H9 (cell line): ENCODE measurements at regions not wholly inside any gene's neighbourhood (a gene's known extent, or its start where the extent isn't known, plus 50 kb on each side); places are given as distances from the start of the nearest gene placed in this dataset.

Experiments
- DNase-seq: peaks from one replicate; pipeline ENCODE4 v3.0.0-alpha.2; 2017
- H2AFZ ChIP-seq: one replicate; pipeline ENCODE4 v1.6.1; 2013; ENCODE audit warnings: mild to moderate bottlenecking, low read length, control low read depth, moderate library complexity
- H2AK5ac ChIP-seq: 2 replicates; pipeline ENCODE4 v1.6.1; 2013; ENCODE audit warnings: low read length, control low read depth, mixed read lengths; ENCODE audit not compliant: insufficient read length
- H2BK120ac ChIP-seq: one replicate; pipeline ENCODE4 v1.6.1; 2013; ENCODE audit warnings: low read depth, mild to moderate bottlenecking, low read length, control low read depth, inconsistent platforms; ENCODE audit not compliant: poor library complexity, severe bottlenecking
- H2BK12ac ChIP-seq: 2 replicates; pipeline ENCODE4 v1.6.1; 2013; ENCODE audit warnings: low read length, control low read depth, mixed read lengths, low read depth; ENCODE audit not compliant: insufficient read length
- H2BK15ac ChIP-seq: 2 replicates; pipeline ENCODE4 v1.6.1; 2013; ENCODE audit warnings: low read depth, low read length, control low read depth
- H2BK20ac ChIP-seq: one replicate; pipeline ENCODE4 v1.6.1; 2013; ENCODE audit warnings: low read depth, mild to moderate bottlenecking, low read length, control low read depth, inconsistent platforms; ENCODE audit not compliant: poor library complexity, severe bottlenecking
- H2BK5ac ChIP-seq: 2 replicates; pipeline ENCODE4 v1.6.1; 2013; ENCODE audit warnings: low read length, control low read depth, mixed read lengths; ENCODE audit not compliant: insufficient read length
- H3K14ac ChIP-seq: 2 replicates; pipeline ENCODE4 v1.6.1; 2013; ENCODE audit warnings: low read length, control low read depth; ENCODE audit not compliant: insufficient read depth
- H3K18ac ChIP-seq: 2 replicates; pipeline ENCODE4 v1.6.1; 2013; ENCODE audit warnings: low read depth, mild to moderate bottlenecking, mixed read lengths, low read length, control low read depth; ENCODE audit not compliant: insufficient read length
- H3K23ac ChIP-seq: 2 replicates; pipeline ENCODE4 v1.6.1; 2013; ENCODE audit warnings: low read length, control low read depth, mixed read lengths, low read depth; ENCODE audit not compliant: insufficient read length
- H3K23me2 ChIP-seq: 2 replicates; pipeline ENCODE4 v1.6.1; 2013; ENCODE audit warnings: low read depth, mild to moderate bottlenecking, mixed read lengths, low read length, control low read depth; ENCODE audit not compliant: insufficient read length, poor library complexity, severe bottlenecking
- H3K27ac ChIP-seq: 2 replicates; pipeline ENCODE4 v1.5.1; 2013; ENCODE audit warnings: low read length, control low read depth, mixed read lengths, low read depth; ENCODE audit not compliant: insufficient read length
- H3K27me3 ChIP-seq: 2 replicates; pipeline ENCODE4 v1.6.1; 2013; ENCODE audit warnings: low read length, control low read depth, inconsistent platforms; ENCODE audit not compliant: insufficient read depth
- H3K4ac ChIP-seq: 2 replicates; pipeline ENCODE4 v1.6.1; 2013; ENCODE audit warnings: low read depth, mild to moderate bottlenecking, control low read depth, inconsistent platforms, low read length, moderate library complexity
- H3K4me1 ChIP-seq: 2 replicates; pipeline ENCODE4 v1.6.1; 2013; ENCODE audit warnings: low read length, control low read depth, inconsistent platforms; ENCODE audit not compliant: insufficient read depth
- H3K4me2 ChIP-seq: 2 replicates; pipeline ENCODE4 v1.6.1; 2013; ENCODE audit warnings: low read length, control low read depth, mixed read lengths; ENCODE audit not compliant: insufficient read length, insufficient read depth
- H3K56ac ChIP-seq: 2 replicates; pipeline ENCODE4 v1.6.1; 2013; ENCODE audit warnings: low read depth, mild to moderate bottlenecking, mixed read lengths, low read length, control low read depth; ENCODE audit not compliant: insufficient read length
- H3K79me1 ChIP-seq: 2 replicates; pipeline ENCODE4 v1.6.1; 2013; ENCODE audit warnings: low read depth, mild to moderate bottlenecking, moderate library complexity, low read length, control low read depth, inconsistent platforms; ENCODE audit not compliant: insufficient read depth, poor library complexity, severe bottlenecking
- H3K79me2 ChIP-seq: 2 replicates; pipeline ENCODE4 v1.6.1; 2013; ENCODE audit warnings: low read length, control low read depth, inconsistent platforms; ENCODE audit not compliant: insufficient read depth
- H3K9ac ChIP-seq: 2 replicates; pipeline ENCODE4 v1.6.1; 2013; ENCODE audit warnings: low read length, control low read depth, mixed read lengths; ENCODE audit not compliant: insufficient read length; ENCODE audit errors: extremely low read depth
- H3K9me3 ChIP-seq: one replicate; pipeline ENCODE4 v1.6.1; 2013; ENCODE audit warnings: low read depth, low read length, inconsistent platforms; ENCODE audit not compliant: control insufficient read depth
- H3T11ph ChIP-seq: one replicate; pipeline ENCODE4 v1.6.1; 2013; ENCODE audit warnings: mild to moderate bottlenecking, low read length, control low read depth, inconsistent platforms
- H4K20me1 ChIP-seq: one replicate; pipeline ENCODE4 v1.6.1; 2013; ENCODE audit not compliant: control insufficient read depth, insufficient read length, insufficient read depth
- H4K5ac ChIP-seq: 2 replicates; pipeline ENCODE4 v1.6.1; 2013; ENCODE audit warnings: low read depth, mild to moderate bottlenecking, mixed read lengths, low read length, control low read depth; ENCODE audit not compliant: insufficient read length
- H4K8ac ChIP-seq: replicated peaks from 2 replicates; pipeline ENCODE4 v1.6.1; 2013; ENCODE audit warnings: low read length, control low read depth, mixed read lengths, low read depth; ENCODE audit not compliant: insufficient read length
- H4K91ac ChIP-seq: 2 replicates; pipeline ENCODE4 v1.6.1; 2013; ENCODE audit warnings: low read depth, mild to moderate bottlenecking, moderate library complexity, mixed read lengths, low read length, control low read depth; ENCODE audit not compliant: insufficient read length
- H3K27ac Mint-ChIP-seq, 3 experiments: 2 replicates in 2 of 3; 3 replicates in 1 of 3; pipeline ENCODE4 v1.8.0; 2020 to 2021; ENCODE audit warnings: mixed read lengths in 3 of 3, mild to moderate bottlenecking in 1 of 3, moderate library complexity in 1 of 3
- H3K27me3 Mint-ChIP-seq: 2 replicates; pipeline ENCODE4 v1.8.0; 2021; ENCODE audit warnings: low read depth, mild to moderate bottlenecking, moderate library complexity, mixed read lengths
- H3K36me3 Mint-ChIP-seq, 3 experiments: 2 replicates in 2 of 3; 3 replicates in 1 of 3; pipeline ENCODE4 v1.8.0; 2020 to 2021; ENCODE audit warnings: low read depth in 3 of 3, mixed read lengths in 3 of 3; ENCODE audit not compliant: insufficient read depth in 1 of 3
- H3K4me1 Mint-ChIP-seq, 2 experiments: 2 replicates each; pipeline ENCODE4 v1.8.0; 2020; ENCODE audit warnings: mixed read lengths in 2 of 2
- H3K4me3 Mint-ChIP-seq, 2 experiments: 2 replicates in 1 of 2; 3 replicates in 1 of 2; pipeline ENCODE4 v1.8.0; 2020 to 2021; ENCODE audit warnings: mild to moderate bottlenecking in 2 of 2, mixed read lengths in 2 of 2, moderate library complexity in 1 of 2
- H3K9me3 Mint-ChIP-seq, 2 experiments: 2 replicates in 1 of 2; 3 replicates in 1 of 2; pipeline ENCODE4 v1.8.0; 2020; ENCODE audit warnings: mild to moderate bottlenecking in 2 of 2, mixed read lengths in 2 of 2, moderate library complexity in 1 of 2
- WGBS: extraction: QIAGEN DNeasy Blood & Tissue Kit; methylation state at CpG from one replicate; pipeline ENCODE4 v1.1.7; 2013; ENCODE audit warnings: missing lambda C conversion rate, low lambda C conversion rate, mixed read lengths; ENCODE audit not compliant: insufficient read length; ENCODE audit errors: extremely low coverage; 5-methylcytosine and 5-hydroxymethylcytosine counted together
- TF ChIP-seq, protein P1 (sequence below): fragments of 200-600 bp; sonication (generic); conservative IDR thresholded peaks from 3 replicates; pipeline ENCODE4 v1.8.0; 2021; ENCODE audit warnings: antibody characterized with exemption, mild to moderate bottlenecking

DNA sequence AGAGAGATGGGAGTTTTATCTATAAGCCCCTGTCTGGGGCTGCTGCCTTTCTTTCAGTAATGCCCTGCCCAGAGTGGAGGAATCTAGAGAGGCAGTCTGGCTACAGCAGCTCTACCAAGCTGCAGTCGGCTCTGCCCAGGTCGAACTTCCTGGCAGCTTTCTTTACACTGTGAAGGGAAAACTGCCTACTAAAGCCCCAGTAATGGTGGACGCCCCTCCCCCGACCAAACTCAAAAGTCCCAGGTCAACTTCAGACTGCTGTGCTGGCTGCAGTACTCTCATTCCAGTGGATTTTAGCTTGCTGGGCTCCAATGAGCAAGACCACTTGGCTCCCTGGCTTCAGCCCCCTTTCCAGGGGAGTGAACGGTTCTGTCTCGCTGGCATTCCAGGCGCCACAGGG lies 65.9 kb upstream of the RARB start:
- no peaks in the 10 kb centered on the region for H3K79me2 ChIP-seq
- H3K27ac ChIP-seq: no peak overlapping the region
- no peaks in the 10 kb centered on the region for H4K20me1 ChIP-seq
- no peak overlapping the region for H3K4ac ChIP-seq
- no peak overlapping the region for H3K23ac ChIP-seq
- Mint-ChIP-seq H3K27ac (no peak overlapping the region), H3K9me3 (peaks cover 3 to 9% of the 10 kb centered on the region in 2 experiments; a peak in 3 of 5 replicates), H3K4me1 (no peaks in the 10 kb centered on the region), H3K27me3 (no peaks in the 10 kb centered on the region; the same call in 1 of the 2 replicates), H3K4me3 (no peak overlapping the region), H3K36me3 (no peaks in the 10 kb centered on the region; a peak in 2 of 7 replicates)
- no peak overlapping the region for H4K8ac ChIP-seq
- DNase-seq: no peak
- TF ChIP-seq, protein P1, sequence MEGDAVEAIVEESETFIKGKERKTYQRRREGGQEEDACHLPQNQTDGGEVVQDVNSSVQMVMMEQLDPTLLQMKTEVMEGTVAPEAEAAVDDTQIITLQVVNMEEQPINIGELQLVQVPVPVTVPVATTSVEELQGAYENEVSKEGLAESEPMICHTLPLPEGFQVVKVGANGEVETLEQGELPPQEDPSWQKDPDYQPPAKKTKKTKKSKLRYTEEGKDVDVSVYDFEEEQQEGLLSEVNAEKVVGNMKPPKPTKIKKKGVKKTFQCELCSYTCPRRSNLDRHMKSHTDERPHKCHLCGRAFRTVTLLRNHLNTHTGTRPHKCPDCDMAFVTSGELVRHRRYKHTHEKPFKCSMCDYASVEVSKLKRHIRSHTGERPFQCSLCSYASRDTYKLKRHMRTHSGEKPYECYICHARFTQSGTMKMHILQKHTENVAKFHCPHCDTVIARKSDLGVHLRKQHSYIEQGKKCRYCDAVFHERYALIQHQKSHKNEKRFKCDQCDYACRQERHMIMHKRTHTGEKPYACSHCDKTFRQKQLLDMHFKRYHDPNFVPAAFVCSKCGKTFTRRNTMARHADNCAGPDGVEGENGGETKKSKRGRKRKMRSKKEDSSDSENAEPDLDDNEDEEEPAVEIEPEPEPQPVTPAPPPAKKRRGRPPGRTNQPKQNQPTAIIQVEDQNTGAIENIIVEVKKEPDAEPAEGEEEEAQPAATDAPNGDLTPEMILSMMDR: no peak
- H3K56ac ChIP-seq: no peak overlapping the region
- H4K91ac ChIP-seq: no peak overlapping the region
- no peak overlapping the region for H4K5ac ChIP-seq
- no peaks in the 10 kb centered on the region for H3K9me3 ChIP-seq
- no peaks in the 10 kb centered on the region for H3K27me3 ChIP-seq
- no peaks in the 10 kb centered on the region for H3K23me2 ChIP-seq
- H3K79me1 ChIP-seq: no peaks in the 10 kb centered on the region
- no peak overlapping the region for H2BK5ac ChIP-seq
- H3K14ac ChIP-seq: no peak overlapping the region
- H2BK20ac ChIP-seq: no peak overlapping the region
- H2BK12ac ChIP-seq: no peak overlapping the region
- H3K4me2 ChIP-seq: no peak overlapping the region
- no peaks in the 10 kb centered on the region for H3K4me1 ChIP-seq
- WGBS: no CpG with 5 or more reads among the region's 7 CpGs
- no peak overlapping the region for H3K18ac ChIP-seq
- H2BK15ac ChIP-seq: no peak overlapping the region
- no peak overlapping the region for H3K9ac ChIP-seq
- H3T11ph ChIP-seq: no peak overlapping the region
- no peak overlapping the region for H2AK5ac ChIP-seq
- H2BK120ac ChIP-seq: no peak overlapping the region
- no peak overlapping the region for H2AFZ ChIP-seq
